ENCODE measurements at regions not wholly inside any gene's neighbourhood (a gene's known extent, or its start where the extent isn't known, plus 50 kb on each side); places are given as distances from the start of the nearest gene placed in this dataset.

DNA sequence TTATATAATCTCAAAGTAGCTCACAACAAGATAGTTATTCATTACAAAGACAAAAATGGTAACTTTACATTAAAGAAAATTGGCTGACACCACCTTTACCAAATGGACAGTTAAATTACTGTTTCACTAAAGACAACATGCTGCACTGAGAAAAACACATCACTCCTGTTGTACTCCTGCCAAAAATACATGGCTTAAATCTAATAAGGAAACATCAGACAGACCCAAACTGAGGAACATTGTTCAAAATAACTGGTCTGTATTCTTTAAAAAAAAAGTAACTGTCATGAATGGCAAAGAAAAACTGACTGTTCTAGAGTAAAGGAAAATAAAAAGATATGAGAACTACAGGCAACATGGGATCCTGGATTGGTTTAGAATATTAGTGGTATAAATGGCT is 151.3 kb upstream of the DCN start (continued):
- TF ChIP-seq, protein P1, sequence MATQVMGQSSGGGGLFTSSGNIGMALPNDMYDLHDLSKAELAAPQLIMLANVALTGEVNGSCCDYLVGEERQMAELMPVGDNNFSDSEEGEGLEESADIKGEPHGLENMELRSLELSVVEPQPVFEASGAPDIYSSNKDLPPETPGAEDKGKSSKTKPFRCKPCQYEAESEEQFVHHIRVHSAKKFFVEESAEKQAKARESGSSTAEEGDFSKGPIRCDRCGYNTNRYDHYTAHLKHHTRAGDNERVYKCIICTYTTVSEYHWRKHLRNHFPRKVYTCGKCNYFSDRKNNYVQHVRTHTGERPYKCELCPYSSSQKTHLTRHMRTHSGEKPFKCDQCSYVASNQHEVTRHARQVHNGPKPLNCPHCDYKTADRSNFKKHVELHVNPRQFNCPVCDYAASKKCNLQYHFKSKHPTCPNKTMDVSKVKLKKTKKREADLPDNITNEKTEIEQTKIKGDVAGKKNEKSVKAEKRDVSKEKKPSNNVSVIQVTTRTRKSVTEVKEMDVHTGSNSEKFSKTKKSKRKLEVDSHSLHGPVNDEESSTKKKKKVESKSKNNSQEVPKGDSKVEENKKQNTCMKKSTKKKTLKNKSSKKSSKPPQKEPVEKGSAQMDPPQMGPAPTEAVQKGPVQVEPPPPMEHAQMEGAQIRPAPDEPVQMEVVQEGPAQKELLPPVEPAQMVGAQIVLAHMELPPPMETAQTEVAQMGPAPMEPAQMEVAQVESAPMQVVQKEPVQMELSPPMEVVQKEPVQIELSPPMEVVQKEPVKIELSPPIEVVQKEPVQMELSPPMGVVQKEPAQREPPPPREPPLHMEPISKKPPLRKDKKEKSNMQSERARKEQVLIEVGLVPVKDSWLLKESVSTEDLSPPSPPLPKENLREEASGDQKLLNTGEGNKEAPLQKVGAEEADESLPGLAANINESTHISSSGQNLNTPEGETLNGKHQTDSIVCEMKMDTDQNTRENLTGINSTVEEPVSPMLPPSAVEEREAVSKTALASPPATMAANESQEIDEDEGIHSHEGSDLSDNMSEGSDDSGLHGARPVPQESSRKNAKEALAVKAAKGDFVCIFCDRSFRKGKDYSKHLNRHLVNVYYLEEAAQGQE (IDR thresholded peaks at IDR 0.05): no peak
- TF ChIP-seq TAF1 (conservative IDR thresholded peaks at IDR 0.05): no peak
- TF ChIP-seq HNF4G (IDR thresholded peaks at IDR 0.05): no peak
- TF ChIP-seq EGR1 (IDR thresholded peaks at IDR 0.05; ENCODE audit: low read depth in 2 of 2): no peak
- TF ChIP-seq NR2F2 (IDR thresholded peaks at IDR 0.05): no peak

DNA sequence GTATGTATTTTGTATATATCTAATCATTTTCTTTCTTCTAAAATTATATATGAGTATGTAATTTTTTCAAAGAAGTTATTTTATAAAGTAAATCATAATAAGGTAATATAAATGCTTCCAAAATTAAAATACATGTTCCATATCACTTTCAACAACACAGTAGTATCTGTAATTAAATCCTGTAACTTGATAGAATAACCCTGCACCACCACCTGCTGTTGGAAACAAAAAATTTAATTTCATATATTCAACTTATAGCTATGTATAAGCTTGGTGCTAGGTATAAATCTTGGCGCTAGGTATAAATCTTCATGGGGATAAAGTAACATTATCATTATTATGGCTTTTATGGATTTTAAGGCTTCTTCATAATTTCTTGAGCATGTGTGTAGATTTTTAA is 149.7 kb upstream of the DCN start:
- Histone ChIP-seq H3K9me3 (ENCODE audit: control insufficient read depth in 4 of 4, low read length in 3 of 4) (no peaks in the 10 kb centered on the region), H3K27me3 (ENCODE audit: control insufficient read depth in 4 of 4, insufficient read depth in 4 of 4, low read length in 3 of 4) (no peaks in the 10 kb centered on the region), H3K9ac (ENCODE audit: low read depth in 1 of 2, low read length in 2 of 2) (no peak overlapping the region), H3K36me3 (ENCODE audit: control insufficient read depth in 4 of 4, insufficient read depth in 3 of 4, low read depth in 1 of 4, low read length in 3 of 4) (no peaks in the 10 kb centered on the region), H3K4me3 (ENCODE audit: low read depth in 1 of 3, low read length in 3 of 3) (no peak overlapping the region), H3K27ac (ENCODE audit: low read depth in 1 of 2, low read length in 2 of 2) (no peak overlapping the region), H3K4me1 (ENCODE audit: control insufficient read depth in 4 of 4, insufficient read depth in 4 of 4, low read length in 3 of 4) (no peaks in the 10 kb centered on the region)
- no peak for TF ChIP-seq GABPA (IDR thresholded peaks at IDR 0.05 in 1 of 2, conservative IDR thresholded peaks at IDR 0.05 in 1 of 2)
- TF ChIP-seq YY1 (IDR thresholded peaks at IDR 0.05): no peak
- TF ChIP-seq RAD21 (IDR thresholded peaks at IDR 0.05): peak in 1 of 2 donors; percentile 12
- TF ChIP-seq, protein P1 (IDR thresholded peaks at IDR 0.05): no peak
- WGBS: 96% methylated on average over 1 of the region's 1 CpG
- no peak for DNase-seq (ENCODE audit: low spot score)

DNA sequence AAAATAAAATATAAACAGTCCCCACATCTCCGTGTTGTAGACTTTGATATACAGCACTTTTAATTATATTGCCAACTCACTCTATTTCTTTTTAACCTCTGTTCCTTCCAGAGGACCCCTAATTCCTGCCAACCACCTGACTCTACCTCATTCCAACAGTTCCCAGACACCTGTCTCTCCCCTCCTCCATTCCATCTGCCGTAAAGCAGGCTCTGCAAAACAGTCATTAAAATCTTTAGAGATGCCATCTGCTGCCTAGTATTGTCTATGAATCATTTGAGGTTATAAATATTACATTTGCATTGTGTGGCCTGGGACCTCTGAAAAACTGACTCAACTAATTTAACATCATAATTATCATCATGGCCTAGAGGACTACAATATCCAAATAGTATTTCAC is 148.8 kb upstream of the DCN start:
- no peaks in the 10 kb centered on the region for H3K4me1 ChIP-seq (ENCODE audit: control insufficient read depth in 4 of 4, insufficient read depth in 4 of 4, low read length in 3 of 4)
- H3K4me3 ChIP-seq (ENCODE audit: low read depth in 1 of 3, low read length in 3 of 3): no peak overlapping the region
- WGBS: 70% methylated on average over 2 of the region's 2 CpGs
- DNase-seq (ENCODE audit: low spot score): no peak
- no peaks in the 10 kb centered on the region for H3K36me3 ChIP-seq (ENCODE audit: control insufficient read depth in 4 of 4, insufficient read depth in 3 of 4, low read depth in 1 of 4, low read length in 3 of 4)
- H3K9ac ChIP-seq (ENCODE audit: low read depth in 1 of 2, low read length in 2 of 2): no peak overlapping the region
- TF ChIP-seq, protein P2, sequence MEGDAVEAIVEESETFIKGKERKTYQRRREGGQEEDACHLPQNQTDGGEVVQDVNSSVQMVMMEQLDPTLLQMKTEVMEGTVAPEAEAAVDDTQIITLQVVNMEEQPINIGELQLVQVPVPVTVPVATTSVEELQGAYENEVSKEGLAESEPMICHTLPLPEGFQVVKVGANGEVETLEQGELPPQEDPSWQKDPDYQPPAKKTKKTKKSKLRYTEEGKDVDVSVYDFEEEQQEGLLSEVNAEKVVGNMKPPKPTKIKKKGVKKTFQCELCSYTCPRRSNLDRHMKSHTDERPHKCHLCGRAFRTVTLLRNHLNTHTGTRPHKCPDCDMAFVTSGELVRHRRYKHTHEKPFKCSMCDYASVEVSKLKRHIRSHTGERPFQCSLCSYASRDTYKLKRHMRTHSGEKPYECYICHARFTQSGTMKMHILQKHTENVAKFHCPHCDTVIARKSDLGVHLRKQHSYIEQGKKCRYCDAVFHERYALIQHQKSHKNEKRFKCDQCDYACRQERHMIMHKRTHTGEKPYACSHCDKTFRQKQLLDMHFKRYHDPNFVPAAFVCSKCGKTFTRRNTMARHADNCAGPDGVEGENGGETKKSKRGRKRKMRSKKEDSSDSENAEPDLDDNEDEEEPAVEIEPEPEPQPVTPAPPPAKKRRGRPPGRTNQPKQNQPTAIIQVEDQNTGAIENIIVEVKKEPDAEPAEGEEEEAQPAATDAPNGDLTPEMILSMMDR (IDR thresholded peaks at IDR 0.05; ENCODE audit: low read depth, low read length, missing input control): no peak
- no peak for TF ChIP-seq HNF4A (conservative IDR thresholded peaks at IDR 0.05)
- no peak for TF ChIP-seq FOXA1 (IDR thresholded peaks at IDR 0.05)
- TF ChIP-seq, protein P1 (IDR thresholded peaks at IDR 0.05): no peak
- TF ChIP-seq TAF1 (conservative IDR thresholded peaks at IDR 0.05): no peak
- no peak for TF ChIP-seq NR2F2 (IDR thresholded peaks at IDR 0.05)
- TF ChIP-seq, protein P3, sequence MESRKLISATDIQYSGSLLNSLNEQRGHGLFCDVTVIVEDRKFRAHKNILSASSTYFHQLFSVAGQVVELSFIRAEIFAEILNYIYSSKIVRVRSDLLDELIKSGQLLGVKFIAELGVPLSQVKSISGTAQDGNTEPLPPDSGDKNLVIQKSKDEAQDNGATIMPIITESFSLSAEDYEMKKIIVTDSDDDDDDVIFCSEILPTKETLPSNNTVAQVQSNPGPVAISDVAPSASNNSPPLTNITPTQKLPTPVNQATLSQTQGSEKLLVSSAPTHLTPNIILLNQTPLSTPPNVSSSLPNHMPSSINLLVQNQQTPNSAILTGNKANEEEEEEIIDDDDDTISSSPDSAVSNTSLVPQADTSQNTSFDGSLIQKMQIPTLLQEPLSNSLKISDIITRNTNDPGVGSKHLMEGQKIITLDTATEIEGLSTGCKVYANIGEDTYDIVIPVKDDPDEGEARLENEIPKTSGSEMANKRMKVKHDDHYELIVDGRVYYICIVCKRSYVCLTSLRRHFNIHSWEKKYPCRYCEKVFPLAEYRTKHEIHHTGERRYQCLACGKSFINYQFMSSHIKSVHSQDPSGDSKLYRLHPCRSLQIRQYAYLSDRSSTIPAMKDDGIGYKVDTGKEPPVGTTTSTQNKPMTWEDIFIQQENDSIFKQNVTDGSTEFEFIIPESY (IDR thresholded peaks at IDR 0.05): no peak
- TF ChIP-seq YY1 (IDR thresholded peaks at IDR 0.05): no peak
- no peak for TF ChIP-seq RXRA (IDR thresholded peaks at IDR 0.05)
- TF ChIP-seq, protein P4, sequence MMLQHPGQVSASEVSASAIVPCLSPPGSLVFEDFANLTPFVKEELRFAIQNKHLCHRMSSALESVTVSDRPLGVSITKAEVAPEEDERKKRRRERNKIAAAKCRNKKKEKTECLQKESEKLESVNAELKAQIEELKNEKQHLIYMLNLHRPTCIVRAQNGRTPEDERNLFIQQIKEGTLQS (IDR thresholded peaks at IDR 0.05): no peak
- TF ChIP-seq HNF4G (IDR thresholded peaks at IDR 0.05): no peak
- no peak for TF ChIP-seq EGR1 (IDR thresholded peaks at IDR 0.05; ENCODE audit: low read depth in 2 of 2)
- TF ChIP-seq RAD21 (IDR thresholded peaks at IDR 0.05): no peak
- no peak for TF ChIP-seq FOXA2 (IDR thresholded peaks at IDR 0.05)
- H3K27ac ChIP-seq (ENCODE audit: low read depth in 1 of 2, low read length in 2 of 2): no peak overlapping the region
- H3K9me3 ChIP-seq (ENCODE audit: control insufficient read depth in 4 of 4, low read length in 3 of 4): no peaks in the 10 kb centered on the region
- no peaks in the 10 kb centered on the region for H3K27me3 ChIP-seq (ENCODE audit: control insufficient read depth in 4 of 4, insufficient read depth in 4 of 4, low read length in 3 of 4)

Data from liver (tissue), 8 donors.